Adipocyte (in vitro differentiated cells): ENCODE measurements at regions not wholly inside any gene's neighbourhood (a gene's known extent, or its start where the extent isn't known, plus 50 kb on each side); places are given as distances from the start of the nearest gene placed in this dataset.
"Not testable (repeated sequence)": the region's sequence is repeated elsewhere in the genome, so short reads cannot be mapped to it uniquely, and the experiment has no call there.

ENCODE experiments used
- DNase-seq: peaks from one replicate; pipeline ENCODE4 v3.0.0-alpha.2; 2015; ENCODE audit warnings: low read depth
- H3K27me3 ChIP-seq: replicated peaks from 2 replicates; pipeline ENCODE4 v1.7.0; 2013; ENCODE audit warnings: mild to moderate bottlenecking, low read length, moderate library complexity; ENCODE audit not compliant: control insufficient read depth, insufficient read depth
- H3K36me3 ChIP-seq: 2 replicates; pipeline ENCODE4 v1.7.0; 2013; ENCODE audit warnings: low read length, mild to moderate bottlenecking, moderate library complexity; ENCODE audit not compliant: control insufficient read depth, insufficient read depth, severe bottlenecking
- H3K4me1 ChIP-seq: 2 replicates; pipeline ENCODE4 v1.7.0; 2013; ENCODE audit warnings: mild to moderate bottlenecking, low read length, moderate library complexity; ENCODE audit not compliant: control insufficient read depth, insufficient read depth
- H3K4me3 ChIP-seq: 2 replicates; pipeline ENCODE4 v1.7.0; 2013; ENCODE audit warnings: mild to moderate bottlenecking, low read length, moderate library complexity
- H3K9ac ChIP-seq: 2 replicates; pipeline ENCODE4 v1.7.0; 2013; ENCODE audit warnings: mild to moderate bottlenecking, low read length, moderate library complexity
- H3K9me3 ChIP-seq: 2 replicates; pipeline ENCODE4 v1.7.0; 2013; ENCODE audit warnings: mild to moderate bottlenecking, low read length, moderate library complexity; ENCODE audit not compliant: control insufficient read depth

GRCh38 chr4:4134368-4134767, 92.4 kb downstream of the OTOP1 start:
- DNase-seq, H3K9me3 ChIP-seq, H3K9ac ChIP-seq, H3K27me3 ChIP-seq, H3K4me1 ChIP-seq, H3K4me3 ChIP-seq, H3K36me3 ChIP-seq: not testable (repeated sequence)

- DNase-seq, H3K9ac ChIP-seq, H3K4me1 ChIP-seq, H3K36me3 ChIP-seq, H3K4me3 ChIP-seq, H3K27me3 ChIP-seq, H3K9me3 ChIP-seq: not testable (repeated sequence)
Observed at GRCh38 chr4:4136621-4137020, 90.1 kb downstream of the OTOP1 start.
